ENCODE measurements at regions not wholly inside any gene's neighbourhood (a gene's known extent, or its start where the extent isn't known, plus 50 kb on each side); places are given as distances from the start of the nearest gene placed in this dataset.

DNA sequence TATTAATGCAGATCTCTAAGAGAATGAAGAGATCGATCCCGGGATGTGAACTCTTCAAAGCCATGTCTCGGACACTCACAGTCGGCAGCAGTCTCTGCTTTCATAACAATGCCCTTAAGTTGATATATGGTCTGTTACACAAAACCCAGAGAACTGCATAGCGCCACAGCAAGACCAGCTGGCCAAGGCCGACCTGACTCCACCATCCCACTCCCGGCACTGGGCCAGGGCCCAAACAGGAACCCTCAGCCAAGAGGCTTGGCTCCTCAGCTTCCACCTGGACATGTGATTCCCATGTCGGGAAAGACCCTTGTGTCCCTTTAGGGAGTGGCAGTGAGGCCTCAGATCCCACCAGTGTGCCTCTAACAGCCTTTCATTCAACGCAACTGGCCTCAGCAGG is 106.6 kb upstream of the RNF32 start:
- TF ChIP-seq POLR2A (IDR thresholded peaks at IDR 0.05; ENCODE audit: low read depth, low read length) (no peak), POLR2AphosphoS5 (IDR thresholded peaks at IDR 0.05; ENCODE audit: low read depth, low read length) (no peak)

Measured in GM12892 (cell line).